Body of pancreas (tissue), 4 donors: ENCODE measurements at regions not wholly inside any gene's neighbourhood (a gene's known extent, or its start where the extent isn't known, plus 50 kb on each side); places are given as distances from the start of the nearest gene placed in this dataset.

Experiments used
- ATAC-seq: fragments of 150-250 bp; one replicate; pipeline ENCODE4 v1.9.1; 2016
- DNase-seq, 4 donors: peaks; one replicate each; pipeline ENCODE4 v3.0.0-alpha.2; 2019
- H3K27ac ChIP-seq, 4 donors: fragments of 200-600 bp; sonication (generic); 1 replicate in 3 of 4; 2 replicates in 1 of 4; pipeline versions ENCODE4 v1.5.1 to v1.6.1; 2016 to 2019; ENCODE audit warnings: mild to moderate bottlenecking in 1 of 4, mixed read lengths in 1 of 4, moderate library complexity in 1 of 4
- H3K27me3 ChIP-seq, 2 donors: fragments of 200-600 bp; sonication (generic); one replicate each; pipeline ENCODE4 v1.6.0; 2016; ENCODE audit warnings: mild to moderate bottlenecking in 1 of 2
- H3K36me3 ChIP-seq, 2 donors: fragments of 200-600 bp; sonication (generic); replicated peaks in 1 of 2; 2 replicates each; pipeline ENCODE4 v1.5.1; 2016; ENCODE audit warnings: low read depth in 2 of 2; ENCODE audit not compliant: insufficient read depth in 1 of 2
- H3K4me1 ChIP-seq: fragments of 200-600 bp; sonication (generic); one replicate; pipeline ENCODE4 v1.6.0; 2016
- H3K4me3 ChIP-seq, 2 donors: fragments of 200-600 bp; sonication (generic); 1 replicate in 1 of 2; 2 replicates in 1 of 2; pipeline ENCODE4 v1.5.1; 2016 to 2019
- H3K9me3 ChIP-seq, 3 donors: fragments of 200-600 bp; sonication (generic); 1 replicate in 2 of 3; 2 replicates in 1 of 3; pipeline ENCODE4 v1.5.1; 2016
- CTCF ChIP-seq, 7 experiments: fragments of 450-650 bp in 4 of 7; fragments of 200-600 bp in 3 of 7; sonication (generic) in 3 of 7; IDR thresholded peaks; one replicate each; pipeline ENCODE4 v1.5.1; 2016 to 2019; ENCODE audit warnings: antibody characterized with exemption in 7 of 7
- POLR2A ChIP-seq, 3 donors: fragments of 450-650 bp; IDR thresholded peaks; one replicate each; pipeline ENCODE4 v1.6.1; 2016; ENCODE audit warnings: antibody characterized with exemption in 3 of 3, mild to moderate bottlenecking in 2 of 3
- intact Hi-C: fragments of 100-400 bp; cut with DNase I; formaldehyde crosslinking; loops from one replicate; pipeline ENCODE4 v1.15.1; 2023

GRCh38 chr7:45515346-45515745, 58.8 kb upstream of the ADCY1 start:
- no peak for DNase-seq
- no peak for ATAC-seq
- intact Hi-C loops: no loop called here
- no peak overlapping the region for H3K4me3 ChIP-seq
- no peak overlapping the region for H3K27ac ChIP-seq
- TF ChIP-seq POLR2A (IDR thresholded peaks at IDR 0.05) (no peak), CTCF (IDR thresholded peaks at IDR 0.05) (no peak)
- H3K9me3 ChIP-seq: peaks cover 0 to 4% (median 0%) of the 10 kb centered on the region in 3 donors
- H3K36me3 ChIP-seq: no peaks in the 10 kb centered on the region
- no peaks in the 10 kb centered on the region for H3K4me1 ChIP-seq
- no peaks in the 10 kb centered on the region for H3K27me3 ChIP-seq
